ENCODE measurements at regions not wholly inside any gene's neighbourhood (a gene's known extent, or its start where the extent isn't known, plus 50 kb on each side); places are given as distances from the start of the nearest gene placed in this dataset.
A peak's percentile ranks its signal among the peaks of the same experiment; 100 is the strongest.
"Not testable (repeated sequence)": the region's sequence is repeated elsewhere in the genome, so short reads cannot be mapped to it uniquely, and the experiment has no call there.

- no peak for TF ChIP-seq ZNF449 (tag by site-specific recombination; IDR thresholded peaks at IDR 0.05)
Measured at GRCh38 chr3:194950906-194951628, 265.4 kb downstream of the FAM43A start (continued).

GRCh38 chr3:194951629-194951920, 265.9 kb downstream of the FAM43A start:
- POLR2A ChIA-PET; H3K4me3 ChIP-seq (ENCODE audit: low read depth, low read length); H3K9me3 ChIP-seq (ENCODE audit: control insufficient read depth, insufficient read depth, low read depth, low read length); H3K27ac ChIP-seq (ENCODE audit: extremely low read depth, low read depth, low read length); H3K36me3 ChIP-seq (ENCODE audit: control insufficient read depth in 2 of 2, insufficient read depth in 1 of 2, low read length in 2 of 2); H3K4me1 ChIP-seq (ENCODE audit: control insufficient read depth, insufficient read depth, low read length); CTCF ChIA-PET: not testable (repeated sequence)

- Histone ChIP-seq H3K4me1 (ENCODE audit: control insufficient read depth, insufficient read depth, low read length) (no peaks in the 10 kb centered on the region), H3K9me3 (ENCODE audit: control insufficient read depth, insufficient read depth, low read depth, low read length) (no peaks in the 10 kb centered on the region), H3K27ac (ENCODE audit: extremely low read depth, low read depth, low read length) (no peak overlapping the region), H3K36me3 (ENCODE audit: control insufficient read depth in 2 of 2, insufficient read depth in 1 of 2, low read length in 2 of 2) (no peaks in the 10 kb centered on the region), H3K4me3 (ENCODE audit: low read depth, low read length) (no peak overlapping the region)
- TF ChIP-seq ZNF423 (tag by site-specific recombination; IDR thresholded peaks at IDR 0.05) = no peak
- peak; percentile 78 for TF ChIP-seq ZNF366 (tag by site-specific recombination; conservative IDR thresholded peaks at IDR 0.05)
- CTCF ChIA-PET = no interaction called here
- POLR2A ChIA-PET = no interaction called here
Measured at GRCh38 chr3:194951931-194952582, 266.4 kb downstream of the FAM43A start.

GRCh38 chr3:194952841-194953241, 267.2 kb downstream of the FAM43A start:
- H3K27ac ChIP-seq (ENCODE audit: extremely low read depth, low read depth, low read length) = no peak overlapping the region
- CTCF ChIA-PET = interaction anchor here (0.7 kb wide), 1 partner anchor 140 kb away, joined by 3 read pairs; no protein-coding TSS in a partner anchor
- H3K9me3 ChIP-seq (ENCODE audit: control insufficient read depth, insufficient read depth, low read depth, low read length) = no peaks in the 10 kb centered on the region
- TF ChIP-seq ZNF747 (tag by site-specific recombination; IDR thresholded peaks at IDR 0.05) (no peak), ZNF157 (tag by site-specific recombination; IDR thresholded peaks at IDR 0.05) (no peak), KLF10 (tag by site-specific recombination; IDR thresholded peaks at IDR 0.05) (no peak), ZNF704 (tag by site-specific recombination; IDR thresholded peaks at IDR 0.05) (no peak), ZNF658 (tag by site-specific recombination; IDR thresholded peaks at IDR 0.05) (no peak), ZEB2 (tag by site-specific recombination; IDR thresholded peaks at IDR 0.05) (no peak), ZNF10 (tag by site-specific recombination; IDR thresholded peaks at IDR 0.05) (no peak), ZBTB21 (tag by site-specific recombination; IDR thresholded peaks at IDR 0.05) (no peak), ZNF621 (tag by site-specific recombination; IDR thresholded peaks at IDR 0.05) (no peak), GFI1B (tag by site-specific recombination; IDR thresholded peaks at IDR 0.05) (no peak), ATF2 (tag by site-specific recombination; IDR thresholded peaks at IDR 0.05; ENCODE audit: low read depth) (no peak), ZNF660 (tag by site-specific recombination; IDR thresholded peaks at IDR 0.05) (no peak), ZBTB8A (tag by site-specific recombination; IDR thresholded peaks at IDR 0.05) (no peak), ZNF292 (tag by site-specific recombination; IDR thresholded peaks at IDR 0.05; ENCODE audit: borderline replicate concordance, low read depth) (no peak), ELK4 (IDR thresholded peaks at IDR 0.05; ENCODE audit: borderline replicate concordance, low read depth, low read length) (no peak), ZNF560 (tag by site-specific recombination; IDR thresholded peaks at IDR 0.05; ENCODE audit: borderline replicate concordance) (no peak), INSM2 (tag by site-specific recombination; IDR thresholded peaks at IDR 0.05) (no peak)
- H3K4me1 ChIP-seq (ENCODE audit: control insufficient read depth, insufficient read depth, low read length) = no peaks in the 10 kb centered on the region
- H3K36me3 ChIP-seq (ENCODE audit: control insufficient read depth in 2 of 2, insufficient read depth in 1 of 2, low read length in 2 of 2) = no peaks in the 10 kb centered on the region
- no peak overlapping the region for H3K4me3 ChIP-seq (ENCODE audit: low read depth, low read length)
- POLR2A ChIA-PET = no interaction called here
